22Rv1 (cell line): ENCODE measurements at regions not wholly inside any gene's neighbourhood (a gene's known extent, or its start where the extent isn't known, plus 50 kb on each side); places are given as distances from the start of the nearest gene placed in this dataset.

Experiments used
- H3K27ac ChIP-seq: fragments of 450-650 bp; 2 replicates; pipeline ENCODE4 v1.5.1; 2017
- ZFX ChIP-seq: fragments of 450-650 bp; IDR thresholded peaks from 2 replicates; pipeline ENCODE4 v1.6.1; 2017; ENCODE audit warnings: antibody characterized with exemption, borderline replicate concordance
- TF ChIP-seq, protein P1 (sequence below): fragments of 450-650 bp; IDR thresholded peaks from 2 replicates; pipeline ENCODE4 v1.5.1; 2017; ENCODE audit warnings: mild to moderate bottlenecking

DNA sequence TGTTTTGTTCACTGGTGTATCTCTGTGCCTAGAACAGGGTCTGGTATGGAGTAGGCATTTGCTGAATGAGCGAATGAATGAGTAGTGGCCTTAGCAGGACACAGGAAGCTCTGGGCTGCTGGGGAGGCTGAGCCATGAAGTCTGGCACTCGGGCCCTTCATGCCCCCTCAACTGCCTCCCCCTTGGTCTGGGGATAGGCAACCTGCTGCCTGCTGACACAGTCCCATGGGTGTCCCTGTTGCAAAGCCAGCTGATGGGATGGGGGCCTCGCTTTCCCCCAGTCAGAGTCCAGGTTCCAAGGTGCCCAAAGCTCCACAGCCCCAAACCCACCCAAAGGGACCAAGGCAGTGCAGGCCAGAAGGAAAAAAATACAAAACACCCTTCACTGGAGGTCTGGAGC lies 107.0 kb upstream of the CASZ1 start:
- no peak overlapping the region for H3K27ac ChIP-seq
- TF ChIP-seq, protein P1, sequence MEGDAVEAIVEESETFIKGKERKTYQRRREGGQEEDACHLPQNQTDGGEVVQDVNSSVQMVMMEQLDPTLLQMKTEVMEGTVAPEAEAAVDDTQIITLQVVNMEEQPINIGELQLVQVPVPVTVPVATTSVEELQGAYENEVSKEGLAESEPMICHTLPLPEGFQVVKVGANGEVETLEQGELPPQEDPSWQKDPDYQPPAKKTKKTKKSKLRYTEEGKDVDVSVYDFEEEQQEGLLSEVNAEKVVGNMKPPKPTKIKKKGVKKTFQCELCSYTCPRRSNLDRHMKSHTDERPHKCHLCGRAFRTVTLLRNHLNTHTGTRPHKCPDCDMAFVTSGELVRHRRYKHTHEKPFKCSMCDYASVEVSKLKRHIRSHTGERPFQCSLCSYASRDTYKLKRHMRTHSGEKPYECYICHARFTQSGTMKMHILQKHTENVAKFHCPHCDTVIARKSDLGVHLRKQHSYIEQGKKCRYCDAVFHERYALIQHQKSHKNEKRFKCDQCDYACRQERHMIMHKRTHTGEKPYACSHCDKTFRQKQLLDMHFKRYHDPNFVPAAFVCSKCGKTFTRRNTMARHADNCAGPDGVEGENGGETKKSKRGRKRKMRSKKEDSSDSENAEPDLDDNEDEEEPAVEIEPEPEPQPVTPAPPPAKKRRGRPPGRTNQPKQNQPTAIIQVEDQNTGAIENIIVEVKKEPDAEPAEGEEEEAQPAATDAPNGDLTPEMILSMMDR, result no peak
- TF ChIP-seq ZFX, result no peak

DNA sequence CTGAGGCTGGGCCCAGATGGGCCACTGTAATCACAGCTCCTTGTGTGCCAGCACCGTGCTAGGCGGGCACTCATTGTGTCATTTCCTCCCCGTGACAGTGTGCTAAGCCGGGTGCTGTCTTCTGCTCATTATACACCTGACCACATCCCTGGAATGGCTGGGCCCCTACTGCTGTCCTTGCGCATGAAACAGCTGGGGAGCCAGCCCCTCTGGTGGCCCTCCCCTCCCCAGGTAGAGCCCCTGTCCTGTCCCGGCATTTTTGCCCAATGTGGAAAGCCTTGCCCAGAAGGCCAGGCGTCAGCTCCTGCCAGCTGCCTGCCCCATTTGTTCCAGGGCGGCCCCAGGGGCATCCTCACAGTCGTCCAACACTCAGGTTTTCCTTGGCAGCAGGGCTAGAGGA lies 107.4 kb upstream of the CASZ1 start:
- TF ChIP-seq ZFX, result no peak
- TF ChIP-seq, protein P1, result no peak
- no peak overlapping the region for H3K27ac ChIP-seq

DNA sequence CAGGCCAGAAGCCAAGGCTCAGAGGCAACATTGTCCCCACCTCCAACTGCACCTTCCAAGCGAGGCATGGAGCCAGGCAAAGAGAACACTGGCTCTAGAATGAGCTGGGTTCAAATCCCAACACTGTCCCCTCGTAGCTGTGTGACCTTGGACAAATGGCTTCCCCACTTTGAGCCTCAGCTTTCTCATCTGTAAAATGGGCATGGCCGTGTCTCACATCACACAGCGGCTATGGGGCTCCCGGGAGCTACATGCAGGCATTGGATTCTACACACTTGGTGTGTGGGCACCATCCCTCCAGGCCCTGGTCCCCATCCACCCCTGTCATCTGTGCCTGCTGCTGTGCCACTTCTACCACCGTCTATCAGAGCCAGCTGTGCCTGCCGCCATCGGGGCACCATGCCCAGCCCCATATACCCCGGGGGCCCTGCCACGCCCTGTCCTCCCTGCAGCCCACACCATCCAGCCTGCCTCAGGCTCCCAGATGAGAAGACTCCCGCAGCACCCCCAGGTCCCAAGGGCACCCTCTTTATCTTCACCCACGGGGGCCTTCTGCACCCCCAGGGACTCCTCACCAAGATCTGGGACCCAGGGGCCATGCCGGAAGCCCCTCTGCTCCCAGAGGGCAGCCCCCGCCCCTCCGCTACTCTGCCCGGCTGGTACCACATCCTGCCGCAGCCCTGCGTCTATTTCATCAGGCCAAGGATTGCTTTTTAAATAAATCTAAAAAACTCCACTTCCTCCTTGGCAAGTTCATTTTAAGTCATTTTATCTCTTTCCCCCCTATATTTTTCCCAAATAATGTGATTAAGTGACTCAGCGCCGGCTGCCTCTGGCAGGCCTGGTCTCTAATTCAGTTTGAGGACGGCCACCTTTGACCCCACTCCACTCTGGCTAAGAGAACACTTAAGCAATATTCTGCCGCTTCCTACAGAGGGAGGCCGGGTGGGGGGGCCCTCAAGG lies 107.8 kb upstream of the TARDBP start:
- H3K27ac ChIP-seq, result no peak overlapping the region
- no peak for TF ChIP-seq ZFX
- TF ChIP-seq, protein P1, result no peak

DNA sequence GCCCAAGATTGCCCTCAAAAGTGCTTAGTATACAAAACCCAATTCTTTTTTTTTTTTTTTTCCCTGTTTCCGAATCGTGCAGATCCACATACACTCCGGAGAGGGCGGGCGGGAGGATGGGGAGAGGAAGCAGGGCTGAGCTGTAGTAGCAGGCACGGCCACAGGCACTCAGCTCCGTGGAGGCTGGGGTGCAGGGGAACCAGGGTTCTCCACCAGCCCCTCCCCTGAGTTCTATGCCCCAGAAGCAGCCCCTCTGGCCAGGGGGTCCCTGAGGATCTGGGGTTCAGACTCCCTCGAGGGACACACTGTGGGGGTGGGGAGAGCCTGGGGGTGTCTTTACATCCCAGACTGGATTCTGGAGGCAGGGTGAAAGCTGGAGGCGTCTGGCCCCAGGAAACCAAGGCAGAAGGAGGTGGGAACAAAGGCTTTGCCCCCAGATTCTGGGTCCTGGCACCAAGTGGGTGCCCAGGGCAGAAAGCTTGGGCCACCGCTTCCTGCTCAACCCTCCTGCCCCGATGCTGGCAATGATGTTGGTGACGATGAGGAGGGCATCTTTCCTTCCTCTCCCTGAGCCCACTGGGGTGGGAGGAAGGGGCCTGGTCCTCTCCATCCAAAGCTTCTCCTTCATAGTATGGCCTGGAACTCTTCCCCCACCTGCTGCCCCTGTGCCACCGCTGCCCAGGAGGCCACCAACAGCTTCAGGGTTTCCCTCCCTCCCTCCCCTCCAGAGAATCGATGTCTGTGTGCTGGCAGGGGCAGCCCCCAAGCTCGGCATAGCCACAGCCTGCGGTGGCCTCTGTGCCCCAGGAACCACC lies 106.4 kb upstream of the TARDBP start:
- H3K27ac ChIP-seq, result no peak overlapping the region
- TF ChIP-seq, protein P1, result no peak
- no peak for TF ChIP-seq ZFX

DNA sequence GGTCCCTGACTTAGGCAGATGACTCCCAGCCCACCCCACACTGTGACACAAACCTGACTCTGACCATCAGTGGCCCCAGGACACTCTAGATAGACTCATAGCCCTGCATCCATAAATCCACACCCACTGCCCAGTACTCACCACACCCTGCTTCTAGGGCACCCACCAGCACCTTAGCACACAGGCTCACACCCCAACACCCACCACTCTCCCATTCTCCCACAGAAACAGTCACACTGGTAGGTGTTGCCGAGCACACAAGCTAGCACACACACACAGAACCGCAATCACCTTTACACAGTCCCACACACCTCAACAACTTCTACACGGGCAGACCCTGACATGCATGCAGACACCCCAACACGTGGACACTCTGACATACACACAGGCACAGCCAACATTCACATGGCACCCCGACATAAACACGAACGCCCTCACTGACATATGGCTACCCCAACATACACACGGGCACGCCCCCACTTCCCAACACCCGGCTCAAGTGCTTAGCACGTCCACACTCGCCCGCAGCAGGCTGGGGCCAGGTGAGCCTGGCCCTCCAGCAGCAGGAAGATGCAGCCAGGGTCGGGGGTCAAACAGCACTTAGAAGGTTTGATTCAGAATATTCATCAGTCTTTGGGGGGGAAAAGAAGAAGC lies 105.5 kb upstream of the TARDBP start:
- H3K27ac ChIP-seq, result no peak overlapping the region
- TF ChIP-seq, protein P1, result no peak
- TF ChIP-seq ZFX, result no peak

DNA sequence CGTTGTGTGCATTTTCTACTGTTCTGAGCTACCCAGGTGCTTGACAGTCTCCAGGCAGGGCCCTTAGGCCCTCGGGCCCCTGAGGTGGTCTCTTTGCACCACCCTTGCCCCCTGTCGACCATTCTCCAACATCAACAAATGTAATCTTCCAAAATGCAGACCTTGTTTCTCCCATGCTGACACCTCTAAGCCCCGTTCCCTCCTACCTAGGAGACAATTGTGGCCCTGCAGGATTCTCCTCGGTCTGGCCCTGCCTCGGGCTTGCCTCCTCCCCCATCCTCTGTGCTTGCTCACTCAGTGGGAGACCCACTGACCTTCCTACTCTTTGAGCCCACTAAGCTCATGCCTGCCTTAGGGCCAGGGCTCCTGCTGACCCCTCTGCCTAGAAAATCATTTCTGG lies 104.2 kb upstream of the TARDBP start:
- no peak overlapping the region for H3K27ac ChIP-seq
- TF ChIP-seq, protein P1, result no peak
- TF ChIP-seq ZFX, result no peak
